ENCODE measurements at regions not wholly inside any gene's neighbourhood (a gene's known extent, or its start where the extent isn't known, plus 50 kb on each side); places are given as distances from the start of the nearest gene placed in this dataset.

DNA sequence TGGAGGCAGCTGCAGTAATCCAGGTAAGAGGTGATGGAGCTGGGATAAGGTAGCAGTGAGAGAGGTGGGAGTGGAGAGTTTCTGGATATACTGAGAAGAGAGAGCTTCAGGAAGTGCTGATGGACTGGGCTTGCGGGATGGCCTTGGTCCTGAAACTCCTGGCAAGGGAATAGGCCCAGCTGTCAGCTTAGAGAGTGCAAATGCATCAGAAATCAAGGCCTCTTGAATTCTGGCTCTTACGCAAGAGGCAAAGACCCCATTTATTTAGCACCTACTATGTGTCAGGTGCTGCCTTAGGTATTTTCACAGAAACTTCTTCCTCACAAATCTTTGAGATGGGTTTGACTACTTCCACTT, 227.2 kb upstream of the MAP3K1 start:
- H3K4me3 ChIP-seq (ENCODE audit: low read length, poor library complexity, severe bottlenecking), result peak overlapping the region; percentile 66
- TF ChIP-seq EZH2phosphoT487 (IDR thresholded peaks at IDR 0.05; ENCODE audit: borderline replicate concordance), result no peak
- TF ChIP-seq, protein P1, sequence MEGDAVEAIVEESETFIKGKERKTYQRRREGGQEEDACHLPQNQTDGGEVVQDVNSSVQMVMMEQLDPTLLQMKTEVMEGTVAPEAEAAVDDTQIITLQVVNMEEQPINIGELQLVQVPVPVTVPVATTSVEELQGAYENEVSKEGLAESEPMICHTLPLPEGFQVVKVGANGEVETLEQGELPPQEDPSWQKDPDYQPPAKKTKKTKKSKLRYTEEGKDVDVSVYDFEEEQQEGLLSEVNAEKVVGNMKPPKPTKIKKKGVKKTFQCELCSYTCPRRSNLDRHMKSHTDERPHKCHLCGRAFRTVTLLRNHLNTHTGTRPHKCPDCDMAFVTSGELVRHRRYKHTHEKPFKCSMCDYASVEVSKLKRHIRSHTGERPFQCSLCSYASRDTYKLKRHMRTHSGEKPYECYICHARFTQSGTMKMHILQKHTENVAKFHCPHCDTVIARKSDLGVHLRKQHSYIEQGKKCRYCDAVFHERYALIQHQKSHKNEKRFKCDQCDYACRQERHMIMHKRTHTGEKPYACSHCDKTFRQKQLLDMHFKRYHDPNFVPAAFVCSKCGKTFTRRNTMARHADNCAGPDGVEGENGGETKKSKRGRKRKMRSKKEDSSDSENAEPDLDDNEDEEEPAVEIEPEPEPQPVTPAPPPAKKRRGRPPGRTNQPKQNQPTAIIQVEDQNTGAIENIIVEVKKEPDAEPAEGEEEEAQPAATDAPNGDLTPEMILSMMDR (conservative IDR thresholded peaks at IDR 0.05; ENCODE audit: low read length), result no peak
- no peaks in the 10 kb centered on the region for H3K27me3 ChIP-seq (ENCODE audit: insufficient read depth, low read length, poor library complexity, severe bottlenecking)
- no peaks in the 10 kb centered on the region for H3K9me3 ChIP-seq (ENCODE audit: insufficient read depth, low read depth, low read length)
- H3K4me1 ChIP-seq (ENCODE audit: insufficient read depth, low read length, poor library complexity, severe bottlenecking), result peaks cover 53% of the 10 kb centered on the region
- no peaks in the 10 kb centered on the region for H3K9me2 ChIP-seq (replicated peaks; ENCODE audit: low read depth, low read length)
- H3K36me3 ChIP-seq (ENCODE audit: insufficient read depth, low read length), result no peaks in the 10 kb centered on the region
- no peaks in the 10 kb centered on the region for H4K20me1 ChIP-seq (ENCODE audit: insufficient read depth, low read length, poor library complexity, severe bottlenecking)
- H2AFZ ChIP-seq (ENCODE audit: low read length), result no peak overlapping the region
- H3F3A ChIP-seq (ENCODE audit: low read depth), result 0 out of 2 replicates have a peak, but pooled peaks cover 7% of the 10 kb centered on the region
- H3K9ac ChIP-seq (ENCODE audit: low read depth, low read length, poor library complexity, severe bottlenecking), result peak overlapping the region; percentile 44
- H3K4me2 ChIP-seq (ENCODE audit: low read depth, low read length, poor library complexity, severe bottlenecking), result peak overlapping the region; percentile 68
- H3K79me2 ChIP-seq (ENCODE audit: insufficient read depth, low read length), result no peaks in the 10 kb centered on the region

DNA sequence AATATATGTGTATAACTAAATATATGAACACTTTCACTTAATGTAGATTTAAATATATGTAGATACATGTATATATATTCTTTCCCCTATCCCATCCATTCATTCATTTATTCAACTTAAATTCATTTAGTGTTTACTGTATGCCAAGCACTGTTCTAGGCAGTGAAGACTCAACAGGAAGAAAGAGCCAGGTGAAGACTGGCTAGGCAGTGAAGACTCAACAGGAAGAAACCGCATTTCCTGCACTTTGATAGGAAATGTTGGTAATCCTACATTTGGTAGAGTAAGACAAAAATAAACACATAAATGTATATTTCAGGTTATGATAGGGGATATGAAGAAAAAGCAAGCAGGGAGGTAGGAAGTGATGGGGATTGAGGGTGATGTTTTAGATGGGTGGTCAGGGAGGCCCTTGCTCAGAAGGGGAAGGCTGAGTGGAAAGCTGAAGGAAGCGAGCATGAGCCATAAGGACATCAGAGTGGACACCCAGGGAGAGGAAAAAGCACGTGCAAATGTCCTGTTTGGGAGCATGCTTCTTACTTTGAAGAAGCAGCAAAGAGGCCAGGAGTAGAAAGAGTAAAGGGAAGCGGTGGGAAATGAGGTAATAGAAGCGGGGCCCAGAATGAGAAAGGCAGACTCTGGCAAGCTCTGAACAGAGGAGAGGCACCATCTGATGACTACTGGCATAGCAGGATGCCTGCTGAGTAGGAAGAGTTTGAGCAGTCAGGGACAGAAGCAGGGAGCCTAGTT, 227.8 kb upstream of the MAP3K1 start:
- TF ChIP-seq, protein P1 (conservative IDR thresholded peaks at IDR 0.05; ENCODE audit: low read length), result no peak
- no peak for TF ChIP-seq EZH2phosphoT487 (IDR thresholded peaks at IDR 0.05; ENCODE audit: borderline replicate concordance)
- H3K4me3 ChIP-seq (ENCODE audit: low read length, poor library complexity, severe bottlenecking), result peak overlapping the region; percentile 66
- no peaks in the 10 kb centered on the region for H3K27me3 ChIP-seq (ENCODE audit: insufficient read depth, low read length, poor library complexity, severe bottlenecking)
- H3K79me2 ChIP-seq (ENCODE audit: insufficient read depth, low read length), result no peaks in the 10 kb centered on the region
- H3F3A ChIP-seq (ENCODE audit: low read depth), result 0 out of 2 replicates have a peak, but pooled peaks cover 7% of the 10 kb centered on the region
- H2AFZ ChIP-seq (ENCODE audit: low read length), result no peak overlapping the region
- H3K36me3 ChIP-seq (ENCODE audit: insufficient read depth, low read length), result no peaks in the 10 kb centered on the region
- H3K9me2 ChIP-seq (replicated peaks; ENCODE audit: low read depth, low read length), result no peaks in the 10 kb centered on the region
- no peaks in the 10 kb centered on the region for H3K9me3 ChIP-seq (ENCODE audit: insufficient read depth, low read depth, low read length)
- H3K4me1 ChIP-seq (ENCODE audit: insufficient read depth, low read length, poor library complexity, severe bottlenecking), result peaks cover 53% of the 10 kb centered on the region
- peak overlapping the region; percentile 65 for H3K9ac ChIP-seq (ENCODE audit: low read depth, low read length, poor library complexity, severe bottlenecking)
- H3K4me2 ChIP-seq (ENCODE audit: low read depth, low read length, poor library complexity, severe bottlenecking), result peak overlapping the region; percentile 68
- no peaks in the 10 kb centered on the region for H4K20me1 ChIP-seq (ENCODE audit: insufficient read depth, low read length, poor library complexity, severe bottlenecking)

DNA sequence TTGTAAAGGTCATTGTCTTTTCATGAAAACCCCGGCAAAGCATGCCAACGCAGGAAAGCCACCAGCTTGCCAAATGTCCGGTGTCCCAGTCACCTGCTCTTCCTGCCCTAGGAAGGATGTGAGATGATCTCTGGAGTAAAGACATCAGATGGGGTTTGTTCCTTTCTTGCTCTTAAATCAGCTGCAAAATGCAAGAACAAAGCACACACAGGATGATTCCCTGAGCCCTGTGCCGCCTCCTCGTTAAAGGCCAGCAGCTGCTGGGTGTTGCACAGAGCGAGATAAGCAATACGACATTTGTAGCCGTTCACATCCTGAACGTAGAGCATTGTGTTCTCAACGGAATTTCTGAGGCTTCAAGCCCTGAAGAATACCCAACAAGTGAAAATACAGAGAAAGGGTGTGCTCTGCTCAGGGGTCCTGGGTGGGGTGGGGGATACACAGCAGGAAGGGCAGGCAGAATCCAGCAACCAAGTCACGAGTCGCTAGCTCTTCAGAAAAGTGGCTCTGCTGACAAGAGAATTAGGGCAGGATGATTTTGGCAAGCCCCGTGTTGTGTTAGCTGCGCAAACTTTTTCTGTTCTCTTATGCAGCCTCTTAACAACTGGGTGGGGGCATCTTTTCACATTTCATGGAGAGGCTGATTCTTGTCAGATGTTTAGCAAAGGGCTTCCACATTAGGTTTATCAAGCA, 229.2 kb upstream of the MAP3K1 start:
- Histone ChIP-seq H3K27me3 (ENCODE audit: insufficient read depth, low read length, poor library complexity, severe bottlenecking) (no peaks in the 10 kb centered on the region), H4K20me1 (ENCODE audit: insufficient read depth, low read length, poor library complexity, severe bottlenecking) (no peaks in the 10 kb centered on the region), H3K36me3 (ENCODE audit: insufficient read depth, low read length) (no peaks in the 10 kb centered on the region), H3K9me2 (replicated peaks; ENCODE audit: low read depth, low read length) (no peaks in the 10 kb centered on the region), H3K9me3 (ENCODE audit: insufficient read depth, low read depth, low read length) (no peaks in the 10 kb centered on the region), H2AFZ (ENCODE audit: low read length) (peak overlapping the region; percentile 83), H3K9ac (ENCODE audit: low read depth, low read length, poor library complexity, severe bottlenecking) (peak overlapping the region; percentile 65), H3K4me1 (ENCODE audit: insufficient read depth, low read length, poor library complexity, severe bottlenecking) (peaks cover 53% of the 10 kb centered on the region), H3K79me2 (ENCODE audit: insufficient read depth, low read length) (no peaks in the 10 kb centered on the region), H3K4me2 (ENCODE audit: low read depth, low read length, poor library complexity, severe bottlenecking) (peak overlapping the region; percentile 68), H3K4me3 (ENCODE audit: low read length, poor library complexity, severe bottlenecking) (peak overlapping the region; percentile 66), H3F3A (ENCODE audit: low read depth) (0 out of 2 replicates have a peak, but pooled peaks cover 7% of the 10 kb centered on the region)
- no peak for TF ChIP-seq EZH2phosphoT487 (IDR thresholded peaks at IDR 0.05; ENCODE audit: borderline replicate concordance)
- TF ChIP-seq, protein P1 (conservative IDR thresholded peaks at IDR 0.05; ENCODE audit: low read length), result no peak

All from Loucy (cell line).